GM12878 (cell line): ENCODE measurements at regions not wholly inside any gene's neighbourhood (a gene's known extent, or its start where the extent isn't known, plus 50 kb on each side); places are given as distances from the start of the nearest gene placed in this dataset.

Source experiments
- ATAC-seq: fragments of 200-7000 bp; cut with Tn5 transposase; 3 replicates; pipeline ENCODE4 v1.9.1; 2020; ENCODE audit warnings: mild to moderate bottlenecking, moderate library complexity
- BruUV-seq: library from RNA; stranded (reverse); fragments of 400-500 nt; replicated peaks from 2 replicates; lab custom pipeline; 2021; lab: Mats Ljungman, UMichigan
- CTCF ChIA-PET: fragments of 300-600 bp; sonication (Branson Sonifier 250); formaldehyde crosslinking; extraction: SDS; loops from one replicate; lab custom pipeline; 2021; ENCODE audit warnings: inconsistent platforms; lab: Yijun Ruan, JAX
- POLR2A ChIA-PET: fragments of 350-600 bp; formaldehyde crosslinking; extraction: SDS; loops from one replicate; lab custom pipeline; 2021; ENCODE audit warnings: inconsistent platforms; lab: Charles Lee
- RAD21 ChIA-PET: fragments of 300-600 bp; sonication (Branson Sonifier 250); formaldehyde crosslinking; loops from one replicate; lab custom pipeline; 2023; ENCODE audit warnings: antibody characterized with exemption; ENCODE audit not compliant: unreplicated experiment; lab: Charles Lee
- SMC1A ChIA-PET: fragments of 300-600 bp; sonication (Branson Sonifier 250); formaldehyde crosslinking; loops from one replicate; lab custom pipeline; 2023; ENCODE audit not compliant: unreplicated experiment, uncharacterized antibody; lab: Charles Lee
- DNase-seq: peaks from one replicate; pipeline ENCODE4 v3.0.0-alpha.2; 2011; ENCODE audit warnings: low read depth, low spot score
- FAIRE-seq: peaks from 3 replicates; lab custom pipeline; 2011; peaks lifted over from hg19 to GRCh38; lab: Jason Lieb, UNC
- H2AFZ ChIP-seq: 2 replicates; pipeline ENCODE4 v1.6.0; 2011; ENCODE audit warnings: low read depth, low read length, control low read depth; ENCODE audit not compliant: control insufficient read depth
- H3K27ac ChIP-seq: 2 replicates; pipeline ENCODE4 v1.5.1; 2011; ENCODE audit warnings: control low read depth; ENCODE audit not compliant: control insufficient read depth, insufficient read depth
- H3K27me3 ChIP-seq, 2 experiments: replicated peaks in 1 of 2; 2 replicates each; pipeline versions ENCODE4 v1.6.0 to v1.6.1; 2011; ENCODE audit warnings: low read length in 1 of 2; ENCODE audit not compliant: control insufficient read depth in 2 of 2, insufficient read depth in 2 of 2
- H3K36me3 ChIP-seq, 2 experiments: 2 replicates each; pipeline ENCODE4 v1.5.1; 2011; ENCODE audit warnings: low read length in 1 of 2; ENCODE audit not compliant: control insufficient read depth in 2 of 2, insufficient read depth in 2 of 2
- H3K4me1 ChIP-seq: 2 replicates; pipeline ENCODE4 v1.6.1; 2011; ENCODE audit warnings: mild to moderate bottlenecking, low read length, moderate library complexity, mixed read lengths; ENCODE audit not compliant: control insufficient read depth, insufficient read depth
- H3K4me2 ChIP-seq: 2 replicates; pipeline ENCODE4 v1.6.0; 2011; ENCODE audit warnings: control low read depth; ENCODE audit not compliant: control insufficient read depth, insufficient read depth
- H3K4me3 ChIP-seq: fragments of 200-600 bp; sonication (generic); 2 replicates; pipeline ENCODE4 v1.5.1; 2016
- H3K79me2 ChIP-seq: 2 replicates; pipeline ENCODE4 v1.6.0; 2011; ENCODE audit warnings: low read length; ENCODE audit not compliant: control insufficient read depth, insufficient read depth
- H3K9ac ChIP-seq: 2 replicates; pipeline ENCODE4 v1.8.0; 2011; ENCODE audit warnings: low read length, control low read depth, mixed read lengths; ENCODE audit not compliant: control insufficient read depth, insufficient read depth
- H3K9me3 ChIP-seq: replicated peaks from 3 replicates; pipeline ENCODE4 v1.5.1; 2011; ENCODE audit warnings: mild to moderate bottlenecking, low read length; ENCODE audit not compliant: control insufficient read depth, insufficient read depth
- H4K20me1 ChIP-seq: 2 replicates; pipeline ENCODE4 v1.6.0; 2011; ENCODE audit not compliant: control insufficient read depth, insufficient read depth
- CHD2 ChIP-seq: IDR thresholded peaks from 2 replicates; pipeline ENCODE4 v1.6.1; 2011; ENCODE audit warnings: low read depth, low read length, improper control_type of control experiment, borderline replicate concordance
- CREM ChIP-seq: IDR thresholded peaks from 2 replicates; pipeline ENCODE4 v1.6.1; 2014; ENCODE audit warnings: antibody characterized with exemption, low read depth
- FOXK2 ChIP-seq: fragments of 450-650 bp; IDR thresholded peaks from 2 replicates; pipeline ENCODE4 v1.6.1; 2017; ENCODE audit warnings: mild to moderate bottlenecking, moderate library complexity
- IRF3 ChIP-seq: fragments of 450-650 bp; IDR thresholded peaks from 2 replicates; pipeline ENCODE4 v1.6.1; 2014; ENCODE audit warnings: mild to moderate bottlenecking
- IRF5 ChIP-seq: fragments of 450-650 bp; IDR thresholded peaks from 2 replicates; pipeline ENCODE4 v1.6.1; 2017; ENCODE audit warnings: borderline replicate concordance
- NFIC ChIP-seq: IDR thresholded peaks from 2 replicates; pipeline ENCODE4 v1.6.1; 2012; ENCODE audit warnings: low read depth, mild to moderate bottlenecking, inconsistent platforms, low read length, moderate library complexity
- NFYB ChIP-seq: IDR thresholded peaks from 2 replicates; pipeline ENCODE4 v1.6.1; 2011; ENCODE audit warnings: low read depth, mild to moderate bottlenecking, low read length, improper control_type of control experiment, moderate library complexity; ENCODE audit not compliant: insufficient read depth
- NRF1 ChIP-seq: conservative IDR thresholded peaks from 2 replicates; pipeline ENCODE4 v1.6.1; 2011; ENCODE audit warnings: mild to moderate bottlenecking, low read depth, low read length, improper control_type of control experiment
- PML ChIP-seq: IDR thresholded peaks from 2 replicates; pipeline ENCODE4 v1.6.1; 2012; ENCODE audit warnings: low read length, inconsistent platforms
- POU2F2 ChIP-seq: IDR thresholded peaks from 3 replicates; pipeline ENCODE4 v1.6.1; 2011; ENCODE audit warnings: low read depth, mild to moderate bottlenecking, low read length, borderline replicate concordance
- PRDM15 ChIP-seq: fragments of 450-650 bp; formaldehyde crosslinking; IDR thresholded peaks from 2 replicates; pipeline ENCODE4 v1.4.0; 2020; ENCODE audit warnings: mild to moderate bottlenecking, moderate library complexity
- RUNX3 ChIP-seq: IDR thresholded peaks from 2 replicates; pipeline ENCODE4 v1.6.1; 2012; ENCODE audit warnings: low read length, inconsistent platforms
- SIX5 ChIP-seq: IDR thresholded peaks from 2 replicates; pipeline ENCODE4 v1.6.1; 2011; ENCODE audit warnings: mild to moderate bottlenecking, low read depth, low read length, moderate library complexity; ENCODE audit not compliant: severe bottlenecking
- ZBTB40 ChIP-seq: fragments of 450-650 bp; IDR thresholded peaks from 2 replicates; pipeline ENCODE4 v1.6.1; 2016; ENCODE audit warnings: mild to moderate bottlenecking, moderate library complexity, borderline replicate concordance
- WGBS: methylation state at CpG from one replicate; pipeline ENCODE4 v1.1.6; 2016; ENCODE audit warnings: low lambda C conversion rate; ENCODE audit not compliant: insufficient replicate concordance, insufficient coverage; ENCODE audit errors: missing lambda C conversion rate; 5-methylcytosine and 5-hydroxymethylcytosine counted together
- in situ Hi-C: fragments of 300-500 bp; cut with MboI; formaldehyde crosslinking; loops from 9 replicates; pipeline ENCODE4 v1.14.3; 2018; ENCODE audit warnings: mixed read lengths
- intact Hi-C: fragments of 100-400 bp; cut with micrococcal nuclease; formaldehyde crosslinking; loops from one replicate; pipeline ENCODE4 v1.14.2; 2022; ENCODE audit not compliant: unreplicated experiment

GRCh38 chr3:182023843-182024242 lies 312.1 kb downstream of the SOX2 start:
- WGBS, result 42% methylated on average over 2 of the region's 2 CpGs
- H2AFZ ChIP-seq, result no peak overlapping the region
- POLR2A ChIA-PET, result no interaction called here
- intact Hi-C loops, result no loop called here
- no peak overlapping the region for H3K4me3 ChIP-seq
- no TSS peak for BruUV-seq
- in situ Hi-C loops, result no loop called here
- CTCF ChIA-PET, result interaction anchor here (0.6 kb wide), 1 partner anchor 12 kb away, joined by 3 read pairs; no protein-coding TSS in a partner anchor
- SMC1A ChIA-PET, result no interaction called here
- ATAC-seq (no peak), FAIRE-seq (no peak), DNase-seq (no peak)
- H3K27me3 ChIP-seq, result no peaks in the 10 kb centered on the region
- no peaks in the 10 kb centered on the region for H3K36me3 ChIP-seq
- H3K9me3 ChIP-seq, result no peaks in the 10 kb centered on the region
- H3K27ac ChIP-seq, result no peak overlapping the region
- RAD21 ChIA-PET, result no interaction called here
- no peak overlapping the region for H3K9ac ChIP-seq
- H3K4me1 ChIP-seq, result no peaks in the 10 kb centered on the region
- no peaks in the 10 kb centered on the region for H4K20me1 ChIP-seq
- no peak overlapping the region for H3K4me2 ChIP-seq
- H3K79me2 ChIP-seq, result no peaks in the 10 kb centered on the region
- TF ChIP-seq PRDM15 (CRISPR knock-in tag) (no peak), SIX5 (no peak), ZBTB40 (no peak), FOXK2 (no peak), CREM (no peak), IRF3 (no peak), IRF5 (no peak), NFYB (no peak), RUNX3 (no peak), PML (no peak), CHD2 (no peak), NFIC (no peak), NRF1 (no peak), POU2F2 (no peak)
